ENCODE measurements at regions not wholly inside any gene's neighbourhood (a gene's known extent, or its start where the extent isn't known, plus 50 kb on each side); places are given as distances from the start of the nearest gene placed in this dataset.

- no peak for TF ChIP-seq CHD7 (IDR thresholded peaks at IDR 0.05; ENCODE audit: insufficient replicate concordance, low read length)
- TF ChIP-seq KDM4A (IDR thresholded peaks at IDR 0.05; ENCODE audit: low read depth, low read length, severe bottlenecking): no peak
Observed at GRCh38 chr11:112610996-112611750, 350.0 kb upstream of the NCAM1 start (continued).

All from H1 (cell line).